ENCODE measurements at regions not wholly inside any gene's neighbourhood (a gene's known extent, or its start where the extent isn't known, plus 50 kb on each side); places are given as distances from the start of the nearest gene placed in this dataset.
A peak's percentile ranks its signal among the peaks of the same experiment; 100 is the strongest.
"Not testable (repeated sequence)": the region's sequence is repeated elsewhere in the genome, so short reads cannot be mapped to it uniquely, and the experiment has no call there.

GRCh38 chr17:28247671-28248555 lies 71.1 kb upstream of the TMEM97 start:
- no peak for DNase-seq

- no peak for DNase-seq
Measured at GRCh38 chr17:28249706-28250105, 69.3 kb upstream of the TMEM97 start.

- peak; percentile 41 for DNase-seq
Measured at GRCh38 chr17:28252436-28252835, 66.6 kb upstream of the TMEM97 start.

GRCh38 chr17:28253663-28254062 lies 65.3 kb upstream of the TMEM97 start:
- DNase-seq = no peak

GRCh38 chr17:28255616-28256015 lies 63.4 kb upstream of the TMEM97 start:
- DNase-seq = no peak

- DNase-seq = no peak
Measured at GRCh38 chr17:28256370-28256769, 62.6 kb upstream of the TMEM97 start.

- DNase-seq = no peak
Measured at GRCh38 chr17:28256881-28257280, 62.1 kb upstream of the TMEM97 start.

- no peak for DNase-seq
Measured at GRCh38 chr17:28258347-28258887, 60.6 kb upstream of the TMEM97 start.

GRCh38 chr17:28261219-28261618 lies 57.8 kb upstream of the TMEM97 start:
- no peak for DNase-seq

GRCh38 chr17:28262123-28262745 lies 56.8 kb upstream of the TMEM97 start:
- not testable (repeated sequence) for DNase-seq

GRCh38 chr17:28264902-28265548 lies 54.0 kb upstream of the TMEM97 start:
- not testable (repeated sequence) for DNase-seq

GRCh38 chr17:28265856-28266546 lies 53.0 kb upstream of the TMEM97 start:
- not testable (repeated sequence) for DNase-seq

GRCh38 chr17:28266547-28266920 lies 52.5 kb upstream of the TMEM97 start:
- DNase-seq = not testable (repeated sequence)

- not testable (repeated sequence) for DNase-seq
Measured at GRCh38 chr17:28266926-28267719, 51.9 kb upstream of the TMEM97 start.

- DNase-seq = no peak
Measured at GRCh38 chr17:28267720-28268609, 51.0 kb upstream of the TMEM97 start.

GRCh38 chr17:28268610-28269313 lies 50.2 kb upstream of the TMEM97 start:
- no peak for DNase-seq

Measured in fibroblast of skin of abdomen (primary cell).